Caco-2 (cell line): ENCODE measurements at regions not wholly inside any gene's neighbourhood (a gene's known extent, or its start where the extent isn't known, plus 50 kb on each side); places are given as distances from the start of the nearest gene placed in this dataset.

Experiments used
- BruUV-seq: library from RNA; stranded (reverse); fragments of 400-500 nt; replicated peaks from 2 replicates; lab custom pipeline; 2021; lab: Mats Ljungman, UMichigan
- CTCF ChIA-PET: fragments of 300-600 bp; sonication (Branson Sonifier 250); formaldehyde crosslinking; loops from one replicate; lab custom pipeline; 2022; ENCODE audit warnings: antibody characterized with exemption; lab: Charles Lee
- POLR2A ChIA-PET: fragments of 300-600 bp; sonication (Branson Sonifier 250); formaldehyde crosslinking; loops from one replicate; lab custom pipeline; 2022; ENCODE audit warnings: antibody characterized with exemption; lab: Charles Lee
- DNase-seq, 2 experiments: peaks; one replicate each; pipeline versions ENCODE4 v3.0.0 to v3.0.0-alpha.2; 2020 to 2022
- H3K27me3 ChIP-seq: replicated peaks from 2 replicates; pipeline ENCODE4 v1.6.0; 2011; ENCODE audit warnings: low read length; ENCODE audit not compliant: control insufficient read depth, insufficient read depth
- H3K36me3 ChIP-seq: 2 replicates; pipeline ENCODE4 v1.5.1; 2011; ENCODE audit warnings: low read length; ENCODE audit not compliant: control insufficient read depth, insufficient read depth
- H3K4me1 ChIP-seq: fragments of 250-450 bp; sonication (Bioruptor Pico); 2 replicates; pipeline ENCODE4 v1.5.1; 2020; ENCODE audit warnings: mild to moderate bottlenecking
- H3K4me3 ChIP-seq: 2 replicates; pipeline ENCODE4 v1.5.1; 2011; ENCODE audit warnings: low read depth, mild to moderate bottlenecking, control low read depth, low read length
- H3K9me3 ChIP-seq: fragments of 250-450 bp; sonication (Bioruptor Pico); 2 replicates; pipeline ENCODE4 v1.5.1; 2020; ENCODE audit warnings: mild to moderate bottlenecking, moderate library complexity
- H3K27ac Mint-ChIP-seq: one replicate; pipeline ENCODE4 v1.8.0; 2022; ENCODE audit warnings: mixed read lengths; ENCODE audit not compliant: unreplicated experiment
- H3K27me3 Mint-ChIP-seq: one replicate; pipeline ENCODE4 v1.8.0; 2022; ENCODE audit warnings: mixed read lengths; ENCODE audit not compliant: insufficient read depth, unreplicated experiment
- H3K36me3 Mint-ChIP-seq: one replicate; pipeline ENCODE4 v1.8.0; 2022; ENCODE audit warnings: mild to moderate bottlenecking, mixed read lengths; ENCODE audit not compliant: insufficient read depth, unreplicated experiment
- H3K4me1 Mint-ChIP-seq: one replicate; pipeline ENCODE4 v1.8.0; 2022; ENCODE audit warnings: low read depth, mixed read lengths; ENCODE audit not compliant: unreplicated experiment
- H3K4me3 Mint-ChIP-seq: one replicate; pipeline ENCODE4 v1.8.0; 2022; ENCODE audit warnings: mild to moderate bottlenecking, moderate library complexity, mixed read lengths; ENCODE audit not compliant: unreplicated experiment
- H3K9me3 Mint-ChIP-seq: one replicate; pipeline ENCODE4 v1.8.0; 2022; ENCODE audit warnings: mixed read lengths; ENCODE audit not compliant: unreplicated experiment
- intact Hi-C: fragments of 100-400 bp; cut with micrococcal nuclease; formaldehyde crosslinking; loops from one replicate; pipeline ENCODE4 v1.10.0; 2022; ENCODE audit not compliant: unreplicated experiment
- TF ChIP-seq, protein P1 (sequence below), 2 experiments: fragments of 200-600 bp in 1 of 2; IDR thresholded peaks; 1 replicate in 1 of 2; 2 replicates in 1 of 2; pipeline versions ENCODE4 v1.5.1 to v1.8.0; 2011 to 2022; ENCODE audit warnings: antibody characterized with exemption in 1 of 2, control low read depth in 1 of 2, inconsistent platforms in 1 of 2, low read depth in 1 of 2, low read length in 1 of 2, mild to moderate bottlenecking in 1 of 2, moderate library complexity in 1 of 2; ENCODE audit not compliant: insufficient read depth in 1 of 2, severe bottlenecking in 1 of 2, unreplicated experiment in 1 of 2

DNA sequence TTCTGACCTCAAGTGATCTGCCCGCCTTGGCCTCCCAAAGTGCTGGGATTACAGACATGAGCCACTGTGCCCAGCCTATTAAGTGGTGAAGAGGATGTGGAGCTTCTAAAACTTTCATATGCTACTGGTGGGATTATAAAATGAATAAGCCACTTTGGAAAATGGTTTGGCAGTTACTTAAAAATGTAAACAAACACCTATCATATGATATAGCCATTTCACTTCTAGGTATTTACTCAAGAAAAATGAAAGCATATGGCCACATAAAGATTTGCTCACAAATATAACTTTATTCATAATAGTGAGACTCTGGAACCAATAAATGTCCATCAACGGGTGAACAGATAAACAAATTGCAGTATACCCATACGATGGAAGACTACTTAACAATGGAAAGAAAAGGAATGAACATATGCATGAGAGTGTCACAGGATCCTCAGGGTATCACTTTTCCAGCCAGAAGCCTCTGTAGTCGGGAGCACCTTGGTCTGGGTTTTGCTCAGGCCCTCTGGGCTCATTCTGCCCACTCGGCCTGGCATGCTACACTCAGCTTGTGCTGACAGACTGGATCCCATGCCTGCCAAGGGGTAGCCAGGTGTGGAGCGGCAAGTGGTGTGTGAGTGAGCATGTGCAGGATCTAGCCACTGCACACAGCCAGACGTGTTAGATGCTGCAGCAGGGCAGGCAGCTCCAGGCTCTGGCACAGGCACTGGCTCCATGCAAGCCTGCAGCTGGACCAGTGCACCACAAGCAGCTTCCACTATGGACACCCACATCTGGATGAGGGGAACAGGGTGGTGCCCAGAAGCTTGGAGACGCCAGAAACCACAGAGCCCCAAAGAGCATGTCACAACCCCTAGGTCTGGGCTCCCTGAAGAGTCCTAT is 213.2 kb upstream of the DIO3 start:
- BruUV-seq: no TSS peak
- no peaks in the 10 kb centered on the region for H3K36me3 ChIP-seq
- no peaks in the 10 kb centered on the region for H3K36me3 Mint-ChIP-seq
- POLR2A ChIA-PET: no interaction called here
- no peaks in the 10 kb centered on the region for H3K27me3 Mint-ChIP-seq
- no peak overlapping the region for H3K4me3 Mint-ChIP-seq
- no peak overlapping the region for H3K27ac Mint-ChIP-seq
- H3K9me3 ChIP-seq: peaks cover 11% of the 10 kb centered on the region; the same call in 1 of the 2 replicates
- no peak overlapping the region for H3K4me3 ChIP-seq
- no peaks in the 10 kb centered on the region for H3K4me1 Mint-ChIP-seq
- H3K27me3 ChIP-seq: no peaks in the 10 kb centered on the region
- DNase-seq: no peak
- peaks cover 20% of the 10 kb centered on the region for H3K9me3 Mint-ChIP-seq
- TF ChIP-seq, protein P1, sequence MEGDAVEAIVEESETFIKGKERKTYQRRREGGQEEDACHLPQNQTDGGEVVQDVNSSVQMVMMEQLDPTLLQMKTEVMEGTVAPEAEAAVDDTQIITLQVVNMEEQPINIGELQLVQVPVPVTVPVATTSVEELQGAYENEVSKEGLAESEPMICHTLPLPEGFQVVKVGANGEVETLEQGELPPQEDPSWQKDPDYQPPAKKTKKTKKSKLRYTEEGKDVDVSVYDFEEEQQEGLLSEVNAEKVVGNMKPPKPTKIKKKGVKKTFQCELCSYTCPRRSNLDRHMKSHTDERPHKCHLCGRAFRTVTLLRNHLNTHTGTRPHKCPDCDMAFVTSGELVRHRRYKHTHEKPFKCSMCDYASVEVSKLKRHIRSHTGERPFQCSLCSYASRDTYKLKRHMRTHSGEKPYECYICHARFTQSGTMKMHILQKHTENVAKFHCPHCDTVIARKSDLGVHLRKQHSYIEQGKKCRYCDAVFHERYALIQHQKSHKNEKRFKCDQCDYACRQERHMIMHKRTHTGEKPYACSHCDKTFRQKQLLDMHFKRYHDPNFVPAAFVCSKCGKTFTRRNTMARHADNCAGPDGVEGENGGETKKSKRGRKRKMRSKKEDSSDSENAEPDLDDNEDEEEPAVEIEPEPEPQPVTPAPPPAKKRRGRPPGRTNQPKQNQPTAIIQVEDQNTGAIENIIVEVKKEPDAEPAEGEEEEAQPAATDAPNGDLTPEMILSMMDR (IDR thresholded peaks at IDR 0.05; ENCODE audit: insufficient read depth in 1 of 2, low read depth in 1 of 2, low read length in 1 of 2, severe bottlenecking in 1 of 2, unreplicated experiment in 1 of 2): no peak
- H3K4me1 ChIP-seq: no peaks in the 10 kb centered on the region
- intact Hi-C loops: no loop called here
- CTCF ChIA-PET: no interaction called here

DNA sequence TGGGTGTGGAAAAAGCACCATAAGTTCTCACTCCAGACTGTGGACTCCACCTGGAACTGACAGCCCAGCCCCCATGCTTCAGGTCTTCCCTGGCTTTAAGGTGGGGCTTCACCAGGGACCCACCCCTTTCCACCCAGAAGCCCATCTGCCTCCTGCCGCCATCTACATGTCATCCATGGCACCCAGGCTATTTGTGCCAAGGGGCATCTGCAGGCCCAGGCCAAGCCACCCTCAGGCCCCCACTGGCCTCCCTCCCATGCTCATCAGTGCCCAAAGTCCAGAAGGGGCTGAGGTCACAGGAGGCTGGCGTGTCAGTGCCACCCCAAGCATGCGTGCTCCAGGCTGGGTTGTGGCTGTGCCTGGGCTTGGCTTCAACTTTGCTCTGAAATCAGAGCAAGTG is 212.2 kb upstream of the DIO3 start:
- H3K4me3 ChIP-seq: no peak overlapping the region
- POLR2A ChIA-PET: no interaction called here
- intact Hi-C loops: no loop called here
- peaks cover 19% of the 10 kb centered on the region for H3K9me3 Mint-ChIP-seq
- H3K27ac Mint-ChIP-seq: no peak overlapping the region
- H3K4me3 Mint-ChIP-seq: no peak overlapping the region
- no peaks in the 10 kb centered on the region for H3K27me3 ChIP-seq
- H3K27me3 Mint-ChIP-seq: no peaks in the 10 kb centered on the region
- TF ChIP-seq, protein P1 (IDR thresholded peaks at IDR 0.05; ENCODE audit: insufficient read depth in 1 of 2, low read depth in 1 of 2, low read length in 1 of 2, severe bottlenecking in 1 of 2, unreplicated experiment in 1 of 2): no peak
- CTCF ChIA-PET: no interaction called here
- no peaks in the 10 kb centered on the region for H3K36me3 Mint-ChIP-seq
- no peak for DNase-seq
- no peaks in the 10 kb centered on the region for H3K4me1 ChIP-seq
- no peaks in the 10 kb centered on the region for H3K36me3 ChIP-seq
- H3K9me3 ChIP-seq: peaks cover 11% of the 10 kb centered on the region; the same call in 1 of the 2 replicates
- BruUV-seq: no TSS peak
- H3K4me1 Mint-ChIP-seq: no peaks in the 10 kb centered on the region

DNA sequence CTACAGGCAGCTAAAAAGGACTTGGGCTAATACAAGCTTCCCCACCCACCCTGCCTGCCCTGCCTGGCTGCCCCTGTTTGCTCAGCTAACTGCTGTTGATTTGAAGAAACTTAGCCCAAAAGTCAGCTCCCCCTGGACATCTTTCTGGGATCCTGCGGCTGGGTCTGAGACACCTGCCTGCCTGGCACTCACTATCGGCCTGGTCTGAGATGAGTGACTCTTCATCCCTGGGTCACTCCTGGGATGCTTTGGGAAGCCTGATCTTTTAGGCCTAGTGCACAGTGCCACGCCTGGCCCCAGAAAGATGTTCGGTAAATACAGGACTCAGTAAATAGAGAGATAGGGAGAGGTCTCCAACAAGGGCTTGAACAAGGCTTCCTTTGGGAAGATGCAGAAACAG is 211.3 kb upstream of the DIO3 start:
- no TSS peak for BruUV-seq
- H3K27ac Mint-ChIP-seq: no peak overlapping the region
- ChIA-PET CTCF (no interaction called here), POLR2A (no interaction called here)
- H3K9me3 ChIP-seq: peaks cover 11% of the 10 kb centered on the region; the same call in 1 of the 2 replicates
- TF ChIP-seq, protein P1 (IDR thresholded peaks at IDR 0.05; ENCODE audit: insufficient read depth in 1 of 2, low read depth in 1 of 2, low read length in 1 of 2, severe bottlenecking in 1 of 2, unreplicated experiment in 1 of 2): no peak
- H3K36me3 ChIP-seq: no peaks in the 10 kb centered on the region
- H3K4me1 Mint-ChIP-seq: no peaks in the 10 kb centered on the region
- intact Hi-C loops: no loop called here
- H3K27me3 ChIP-seq: no peaks in the 10 kb centered on the region
- no peak for DNase-seq
- H3K4me1 ChIP-seq: no peaks in the 10 kb centered on the region
- H3K4me3 ChIP-seq: no peak overlapping the region
- H3K27me3 Mint-ChIP-seq: no peaks in the 10 kb centered on the region
- no peak overlapping the region for H3K4me3 Mint-ChIP-seq
- peaks cover 20% of the 10 kb centered on the region for H3K9me3 Mint-ChIP-seq
- H3K36me3 Mint-ChIP-seq: no peaks in the 10 kb centered on the region
